KMS-11 (cell line): ENCODE measurements at regions not wholly inside any gene's neighbourhood (a gene's known extent, or its start where the extent isn't known, plus 50 kb on each side); places are given as distances from the start of the nearest gene placed in this dataset.

Experiments used
- H2AFZ ChIP-seq: fragments of 200-600 bp; sonication (generic); 2 replicates; pipeline ENCODE4 v1.6.1; 2016; ENCODE audit warnings: antibody characterized with exemption, mixed run types, low read depth
- H3K27ac ChIP-seq: fragments of 200-600 bp; sonication (generic); 2 replicates; pipeline ENCODE4 v1.6.1; 2016; ENCODE audit warnings: mild to moderate bottlenecking, mixed run types
- H3K27me3 ChIP-seq: fragments of 200-600 bp; sonication (generic); 2 replicates; pipeline ENCODE4 v1.6.1; 2017; ENCODE audit warnings: mild to moderate bottlenecking, low read depth, mixed run types, moderate library complexity; ENCODE audit not compliant: insufficient read depth
- H3K36me3 ChIP-seq: fragments of 200-600 bp; sonication (generic); 2 replicates; pipeline ENCODE4 v1.6.1; 2017; ENCODE audit warnings: mild to moderate bottlenecking, mixed run types; ENCODE audit not compliant: insufficient read depth
- H3K4me1 ChIP-seq: fragments of 200-600 bp; sonication (generic); 2 replicates; pipeline ENCODE4 v1.6.1; 2016; ENCODE audit warnings: mild to moderate bottlenecking, low read depth, mixed run types; ENCODE audit not compliant: poor library complexity, severe bottlenecking
- H3K4me2 ChIP-seq: fragments of 200-600 bp; sonication (generic); 2 replicates; pipeline ENCODE4 v1.7.0; 2016; ENCODE audit warnings: mild to moderate bottlenecking, mixed run types
- H3K4me3 ChIP-seq: fragments of 200-600 bp; sonication (generic); IDR thresholded peaks from 2 replicates; pipeline ENCODE4 v1.6.1; 2017; ENCODE audit warnings: low read depth, low read length, mixed read lengths; ENCODE audit not compliant: insufficient read depth
- H3K79me2 ChIP-seq: fragments of 200-600 bp; sonication (generic); 2 replicates; pipeline ENCODE4 v1.6.1; 2016; ENCODE audit warnings: low read depth, mixed run types; ENCODE audit not compliant: insufficient read depth
- H3K9ac ChIP-seq: fragments of 200-600 bp; sonication (generic); 2 replicates; pipeline ENCODE4 v1.6.1; 2016; ENCODE audit warnings: mild to moderate bottlenecking, mixed run types
- H4K20me1 ChIP-seq: fragments of 200-600 bp; sonication (generic); 2 replicates; pipeline ENCODE4 v1.6.1; 2016; ENCODE audit warnings: mild to moderate bottlenecking, mixed run types; ENCODE audit not compliant: insufficient read depth
- TF ChIP-seq, protein P1 (sequence below): fragments of 200-600 bp; sonication (generic); conservative IDR thresholded peaks from 2 replicates; pipeline ENCODE4 v1.6.1; 2017; ENCODE audit warnings: low read depth, mild to moderate bottlenecking, antibody characterized with exemption, low read length, moderate library complexity, mixed read lengths

GRCh38 chr6:29227235-29227634, 56.5 kb downstream of the OR2J2 start:
- no peaks in the 10 kb centered on the region for H4K20me1 ChIP-seq
- no peaks in the 10 kb centered on the region for H3K27me3 ChIP-seq
- no peak overlapping the region for H3K4me3 ChIP-seq
- H2AFZ ChIP-seq = no peak overlapping the region
- H3K79me2 ChIP-seq = no peaks in the 10 kb centered on the region
- TF ChIP-seq, protein P1, sequence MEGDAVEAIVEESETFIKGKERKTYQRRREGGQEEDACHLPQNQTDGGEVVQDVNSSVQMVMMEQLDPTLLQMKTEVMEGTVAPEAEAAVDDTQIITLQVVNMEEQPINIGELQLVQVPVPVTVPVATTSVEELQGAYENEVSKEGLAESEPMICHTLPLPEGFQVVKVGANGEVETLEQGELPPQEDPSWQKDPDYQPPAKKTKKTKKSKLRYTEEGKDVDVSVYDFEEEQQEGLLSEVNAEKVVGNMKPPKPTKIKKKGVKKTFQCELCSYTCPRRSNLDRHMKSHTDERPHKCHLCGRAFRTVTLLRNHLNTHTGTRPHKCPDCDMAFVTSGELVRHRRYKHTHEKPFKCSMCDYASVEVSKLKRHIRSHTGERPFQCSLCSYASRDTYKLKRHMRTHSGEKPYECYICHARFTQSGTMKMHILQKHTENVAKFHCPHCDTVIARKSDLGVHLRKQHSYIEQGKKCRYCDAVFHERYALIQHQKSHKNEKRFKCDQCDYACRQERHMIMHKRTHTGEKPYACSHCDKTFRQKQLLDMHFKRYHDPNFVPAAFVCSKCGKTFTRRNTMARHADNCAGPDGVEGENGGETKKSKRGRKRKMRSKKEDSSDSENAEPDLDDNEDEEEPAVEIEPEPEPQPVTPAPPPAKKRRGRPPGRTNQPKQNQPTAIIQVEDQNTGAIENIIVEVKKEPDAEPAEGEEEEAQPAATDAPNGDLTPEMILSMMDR = no peak
- H3K4me1 ChIP-seq = no peaks in the 10 kb centered on the region
- no peak overlapping the region for H3K4me2 ChIP-seq
- H3K36me3 ChIP-seq = no peaks in the 10 kb centered on the region
- no peak overlapping the region for H3K9ac ChIP-seq
- H3K27ac ChIP-seq = no peak overlapping the region

- Histone ChIP-seq H3K36me3 (no peaks in the 10 kb centered on the region), H4K20me1 (no peaks in the 10 kb centered on the region), H3K4me3 (no peak overlapping the region), H2AFZ (no peak overlapping the region), H3K4me1 (no peaks in the 10 kb centered on the region), H3K4me2 (no peak overlapping the region), H3K27ac (no peak overlapping the region), H3K27me3 (no peaks in the 10 kb centered on the region), H3K9ac (no peak overlapping the region), H3K79me2 (no peaks in the 10 kb centered on the region)
- TF ChIP-seq, protein P1 = no peak
Measured at GRCh38 chr6:29230666-29231065, 60.0 kb downstream of the OR2J2 start.

DNA sequence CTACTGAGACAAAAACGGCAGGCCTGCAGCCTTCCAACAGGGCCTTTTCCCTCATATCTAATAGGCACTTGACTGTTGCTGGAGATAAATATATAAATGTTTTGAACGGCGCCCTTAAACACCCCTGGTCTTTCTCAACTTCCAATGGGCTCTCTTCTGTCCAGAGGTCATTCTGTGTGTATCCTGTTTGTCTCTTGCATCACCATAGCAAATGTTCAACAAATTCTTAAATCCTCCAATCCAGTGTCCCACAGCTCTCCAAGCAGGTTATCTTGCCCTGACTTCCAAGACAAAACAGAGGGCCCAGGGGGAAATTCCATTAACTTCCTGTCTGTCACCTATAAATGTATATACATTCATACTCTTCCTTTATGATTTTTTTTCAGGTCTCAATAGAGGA, 62.0 kb downstream of the OR2J2 start:
- Histone ChIP-seq H3K4me3 (no peak overlapping the region), H3K79me2 (no peaks in the 10 kb centered on the region), H3K27ac (no peak overlapping the region), H2AFZ (no peak overlapping the region), H3K36me3 (no peaks in the 10 kb centered on the region), H3K9ac (no peak overlapping the region), H4K20me1 (no peaks in the 10 kb centered on the region), H3K4me1 (peaks cover 7% of the 10 kb centered on the region), H3K27me3 (no peaks in the 10 kb centered on the region), H3K4me2 (no peak overlapping the region)
- TF ChIP-seq, protein P1 = no peak

GRCh38 chr6:29236060-29236459, 65.4 kb downstream of the OR2J2 start:
- Histone ChIP-seq H3K4me2 (peak overlapping the region; percentile 17; the same call in 1 of the 2 replicates), H2AFZ (peak overlapping the region; percentile 26; the same call in 1 of the 2 replicates)
- TF ChIP-seq, protein P1 = no peak

More at GRCh38 chr6:29236060-29236459, 65.4 kb downstream of the OR2J2 start:
- peak overlapping the region; percentile 22; the same call in 1 of the 2 replicates for H3K9ac ChIP-seq
- H3K27ac ChIP-seq = peak overlapping the region; percentile 44; the same call in 1 of the 2 replicates
- H3K79me2 ChIP-seq = no peaks in the 10 kb centered on the region
- no peak overlapping the region for H3K4me3 ChIP-seq
- peaks cover 7% of the 10 kb centered on the region for H3K4me1 ChIP-seq
- no peaks in the 10 kb centered on the region for H4K20me1 ChIP-seq
- no peaks in the 10 kb centered on the region for H3K36me3 ChIP-seq
- H3K27me3 ChIP-seq = no peaks in the 10 kb centered on the region
